ENCODE measurements at regions not wholly inside any gene's neighbourhood (a gene's known extent, or its start where the extent isn't known, plus 50 kb on each side); places are given as distances from the start of the nearest gene placed in this dataset.
"Not testable (repeated sequence)": the region's sequence is repeated elsewhere in the genome, so short reads cannot be mapped to it uniquely, and the experiment has no call there.

DNA sequence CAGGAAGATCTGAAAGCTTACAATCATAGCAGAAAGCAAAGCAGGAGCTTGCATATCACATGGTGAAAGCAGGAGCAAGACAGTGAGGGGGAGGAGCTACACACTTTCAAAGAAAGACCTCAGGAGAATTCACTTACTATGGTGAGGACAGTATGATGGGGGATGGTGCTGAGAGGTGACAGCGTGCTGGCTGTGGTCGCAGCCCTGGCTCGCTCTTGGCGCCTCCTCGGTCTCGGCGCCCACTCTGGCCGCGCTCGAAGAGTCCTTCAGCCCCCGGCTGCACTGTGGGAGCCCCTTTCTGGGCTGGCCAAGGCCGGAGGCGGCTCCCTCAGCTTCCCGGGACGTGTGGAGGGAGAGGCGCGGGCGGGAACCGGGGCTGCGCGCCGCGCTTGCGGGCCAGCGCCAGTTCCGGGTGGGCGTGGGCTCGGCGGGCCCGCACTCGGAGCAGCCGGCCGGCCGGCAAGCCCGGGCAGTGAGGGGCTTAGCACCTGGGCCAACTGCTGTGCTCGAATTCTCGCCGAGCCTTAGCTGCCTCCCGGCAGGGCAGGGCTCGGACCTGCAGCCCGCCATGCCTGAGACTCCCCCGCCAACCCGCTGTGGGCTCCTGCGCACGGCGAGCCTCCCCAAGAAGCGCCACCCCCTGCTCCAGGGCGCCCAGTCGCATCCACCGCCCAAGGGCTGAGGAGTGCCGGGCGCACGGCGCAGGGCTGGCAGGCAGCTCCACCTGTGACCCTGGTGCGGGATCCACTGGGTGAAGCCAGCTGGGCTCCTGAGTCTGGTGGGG lies 131.9 kb upstream of the SPATS2L start:
- DNase-seq (ENCODE audit: low read depth), result no peak

DNA sequence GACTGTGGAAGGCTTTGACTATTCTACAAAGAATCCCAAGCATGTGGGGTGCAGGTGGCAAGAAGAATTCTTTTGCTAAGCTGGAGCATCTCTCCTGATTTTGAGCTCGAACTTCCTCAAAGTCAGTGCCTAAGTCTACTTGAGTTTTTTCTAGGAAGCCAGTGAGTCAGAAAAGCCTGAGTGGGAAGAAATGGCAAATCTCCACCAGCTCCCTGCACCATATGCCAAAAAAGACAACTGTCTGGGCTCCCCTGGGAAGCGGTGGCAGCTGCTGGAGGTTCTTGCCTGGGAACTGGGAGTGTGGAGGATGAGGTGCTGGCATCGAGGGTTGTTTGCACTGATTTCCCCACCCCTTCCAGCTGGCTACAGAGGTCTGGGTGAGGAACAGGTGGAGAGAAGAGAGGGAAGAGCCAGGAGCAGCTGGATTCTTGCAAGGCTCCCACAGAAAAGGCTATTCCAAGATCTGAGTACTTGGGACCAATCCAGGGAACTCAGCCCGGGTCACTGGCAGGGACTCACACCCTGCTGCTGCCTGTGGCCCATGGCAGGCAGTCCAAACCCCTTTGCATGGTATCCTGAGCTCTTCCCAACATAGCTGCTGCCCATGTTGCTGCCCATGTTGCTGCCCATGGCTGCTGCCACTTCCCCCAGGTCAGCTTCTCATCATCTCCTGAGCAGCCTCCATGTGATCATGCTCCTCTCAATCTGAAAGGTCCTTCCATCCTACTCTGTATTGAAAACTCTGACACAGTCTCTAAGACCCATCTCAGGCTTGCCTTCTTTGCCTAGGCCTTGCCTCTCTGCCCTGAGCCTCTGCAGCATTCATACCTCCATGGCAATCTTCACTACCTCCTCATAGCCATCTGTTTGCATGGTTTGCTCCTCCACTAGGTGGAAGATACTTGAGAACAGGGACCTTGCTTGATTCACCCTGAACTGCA lies 128.3 kb upstream of the SPATS2L start:
- peak; percentile 78 for DNase-seq (ENCODE audit: low read depth)

DNA sequence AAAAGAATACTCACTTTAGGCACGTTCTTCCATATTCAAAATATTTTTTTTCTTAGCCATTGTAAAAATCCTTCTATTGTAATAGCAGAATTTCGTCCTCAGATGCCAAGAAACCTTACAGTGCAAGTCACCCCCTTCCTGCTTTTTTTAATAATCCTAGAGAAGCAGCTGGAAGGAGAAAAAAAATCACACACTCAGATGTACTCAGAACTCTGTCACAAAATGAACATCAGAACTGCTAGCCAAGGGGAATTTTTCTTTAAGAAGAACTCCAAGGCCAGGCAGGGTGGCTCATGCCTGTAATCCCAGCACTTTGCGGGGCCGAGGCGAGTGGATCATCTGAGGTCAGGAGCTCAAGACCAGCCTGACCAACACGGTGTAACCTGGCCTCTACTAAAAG lies 127.3 kb upstream of the SPATS2L start:
- no peak for DNase-seq (ENCODE audit: low read depth)

DNA sequence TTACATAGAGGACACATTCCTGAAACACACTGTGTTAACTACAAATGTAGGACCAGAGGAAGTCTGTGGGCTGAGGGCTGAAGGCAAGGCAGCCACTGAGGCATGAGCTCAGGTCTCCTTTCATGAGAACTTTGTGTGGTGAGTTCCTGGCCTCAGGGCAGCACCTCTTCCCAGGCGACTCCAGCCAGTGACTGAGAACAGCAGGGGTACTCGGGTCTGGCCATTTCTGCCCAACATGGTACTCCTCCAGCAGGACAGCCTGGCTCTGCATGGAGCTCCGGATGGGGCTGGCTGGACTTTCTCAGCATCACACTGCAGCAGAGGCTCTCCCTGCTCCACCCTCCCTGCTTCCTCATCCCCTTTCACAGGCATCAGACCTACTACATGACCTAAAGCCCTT lies 125.5 kb upstream of the SPATS2L start:
- DNase-seq (ENCODE audit: low read depth), result no peak

DNA sequence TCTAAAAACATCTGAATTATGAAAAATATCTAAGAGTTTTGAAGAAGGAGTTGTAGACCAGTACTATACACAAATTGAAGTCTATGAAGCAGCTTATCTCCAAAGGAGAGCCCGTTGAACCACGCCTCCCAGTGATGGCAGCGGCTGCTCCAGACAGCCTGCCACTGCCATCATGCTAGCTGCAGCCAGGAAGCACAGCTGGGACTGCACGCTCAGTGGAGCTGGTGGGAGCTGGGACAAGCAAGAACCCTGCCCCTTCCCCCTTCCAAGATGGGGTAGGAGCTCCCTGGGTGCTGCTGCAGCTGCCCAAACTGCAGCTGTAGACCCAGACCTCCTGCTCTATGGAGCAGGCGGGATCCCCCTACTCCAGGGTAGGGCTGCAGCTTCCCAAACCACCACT lies 124.7 kb upstream of the SPATS2L start:
- no peak for DNase-seq (ENCODE audit: low read depth)

DNA sequence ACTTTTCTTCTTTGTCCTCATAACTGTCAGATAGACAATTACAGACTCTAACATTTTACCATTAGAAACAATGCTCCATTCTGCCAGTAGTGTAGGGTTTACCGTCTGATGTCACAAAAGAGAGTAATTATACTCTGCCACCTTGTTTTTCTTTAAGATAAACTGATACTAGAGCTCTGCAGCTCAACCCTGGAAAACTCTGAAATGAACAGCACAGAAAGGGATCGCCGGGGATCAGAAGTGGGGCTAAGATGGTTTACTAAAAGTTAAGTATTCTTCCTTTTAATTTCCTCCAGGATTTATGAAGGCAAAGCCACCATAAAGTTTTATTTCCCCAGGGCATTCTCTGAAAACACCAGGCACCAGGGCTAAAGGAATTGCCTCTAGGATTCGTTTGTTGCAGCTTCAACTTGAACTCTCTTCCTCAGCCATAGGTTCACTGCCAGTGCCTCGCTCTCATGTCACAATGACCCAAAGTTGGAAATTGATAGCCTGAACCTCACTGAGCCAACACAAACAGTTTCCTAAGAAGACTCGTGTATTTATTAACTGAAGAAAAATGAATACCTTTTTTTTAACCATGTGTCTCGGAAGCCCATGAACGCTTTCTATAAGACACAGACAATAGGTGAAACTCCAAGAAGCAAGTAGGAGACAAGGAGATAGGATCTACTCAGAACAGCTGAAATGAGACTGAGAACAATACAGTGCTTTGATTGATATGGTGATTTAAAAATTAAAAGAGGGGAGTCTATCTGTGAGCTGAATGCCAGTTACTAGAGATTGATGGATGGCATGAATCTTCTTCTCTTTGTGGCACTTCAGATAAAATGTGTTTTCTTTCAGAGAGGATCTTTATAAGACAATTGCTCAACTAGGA lies 121.5 kb upstream of the SPATS2L start:
- no peak for DNase-seq (ENCODE audit: low read depth)

DNA sequence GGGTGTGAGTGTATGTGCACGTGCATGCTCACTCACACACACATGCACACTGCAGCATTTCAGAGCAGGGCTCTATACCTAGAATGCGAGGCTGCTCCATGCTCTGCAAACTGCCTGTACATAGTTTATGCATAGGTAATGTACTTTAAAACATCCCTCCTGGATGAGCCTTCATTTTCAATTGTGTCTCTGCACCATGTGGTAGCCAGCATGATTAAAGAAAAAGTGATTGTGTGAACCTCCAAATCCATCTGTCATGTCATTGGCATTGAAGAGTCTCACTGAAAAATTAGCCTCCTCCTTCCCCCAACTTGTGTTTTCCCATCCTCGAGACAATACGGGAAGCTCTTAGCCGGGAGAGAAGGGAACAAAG lies 120.9 kb upstream of the SPATS2L start:
- no peak for DNase-seq (ENCODE audit: low read depth)

DNA sequence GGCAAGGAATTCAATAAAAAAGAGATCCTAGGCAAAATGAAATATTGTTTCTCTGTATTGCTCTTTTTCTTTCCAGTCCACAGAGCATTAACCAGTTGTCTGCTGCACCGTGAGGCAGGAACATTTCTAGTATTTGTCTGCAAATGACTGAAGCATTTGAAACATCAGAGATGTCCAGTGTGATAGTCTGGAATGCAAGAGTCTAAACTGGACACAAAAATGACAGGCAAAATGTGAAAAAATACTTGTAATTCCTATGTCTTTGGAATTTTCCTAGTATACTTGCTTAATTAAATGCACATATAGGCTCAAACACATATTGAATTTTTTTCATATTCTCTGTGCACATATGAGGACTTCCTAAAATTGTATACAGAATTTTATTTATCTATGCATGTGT lies 120.5 kb upstream of the SPATS2L start:
- no peak for DNase-seq (ENCODE audit: low read depth)

DNA sequence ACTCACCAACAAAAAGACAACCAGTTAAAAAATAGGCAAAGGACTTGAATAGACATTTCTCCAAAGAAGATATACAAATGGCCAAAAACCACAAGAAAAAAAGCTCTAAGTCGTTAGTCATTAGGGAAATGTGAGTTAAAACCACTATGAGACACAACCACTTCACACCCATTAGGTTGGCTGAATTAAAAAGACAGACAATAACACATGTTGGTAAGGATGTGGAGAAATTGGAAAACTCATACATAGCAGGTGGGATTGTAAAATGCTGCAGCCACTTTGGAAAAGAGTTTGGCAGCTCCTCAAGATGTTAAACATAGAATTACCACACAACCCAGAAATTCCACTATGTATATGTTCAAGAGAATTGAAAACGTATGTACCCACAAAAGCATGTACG lies 117.6 kb upstream of the SPATS2L start:
- no peak for DNase-seq (ENCODE audit: low read depth)

DNA sequence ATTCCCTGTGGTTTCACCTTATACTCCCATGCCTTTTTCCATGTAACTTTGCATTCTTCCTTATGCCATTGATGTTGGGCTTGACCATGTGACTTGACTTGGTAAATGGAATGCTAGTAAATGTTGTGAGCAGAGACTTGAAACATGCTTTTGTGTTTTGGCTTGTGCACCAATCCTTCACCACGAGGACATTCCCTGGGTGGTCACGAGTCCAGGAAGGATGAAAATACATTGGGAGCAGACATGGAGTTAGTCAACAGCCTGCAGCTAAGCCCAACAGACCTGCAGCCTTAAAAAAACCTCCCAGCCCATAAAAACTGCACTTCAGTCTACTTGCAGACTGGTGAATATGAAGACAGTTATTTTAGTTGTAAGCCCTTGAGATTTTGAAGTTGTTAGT lies 116.5 kb upstream of the SPATS2L start:
- no peak for DNase-seq (ENCODE audit: low read depth)

DNA sequence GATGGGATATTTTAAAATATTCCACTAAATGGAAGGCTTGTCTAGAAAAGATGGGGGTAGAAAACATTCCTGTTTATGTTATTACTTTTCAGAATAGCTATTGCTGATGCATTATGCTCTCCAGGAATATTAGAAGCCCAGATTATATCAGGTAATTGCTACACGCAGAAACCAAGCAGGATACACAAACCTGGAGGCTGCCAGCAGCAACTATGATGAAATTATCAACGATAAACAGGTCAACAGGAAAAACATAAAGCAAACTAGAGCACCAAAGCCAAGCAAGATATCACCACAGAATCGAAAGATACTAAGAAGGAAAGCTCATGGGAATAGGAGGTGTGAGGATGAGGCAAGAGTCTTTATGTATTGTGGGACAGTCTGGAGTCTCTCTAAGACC lies 113.2 kb upstream of the SPATS2L start:
- no peak for DNase-seq (ENCODE audit: low read depth)

DNA sequence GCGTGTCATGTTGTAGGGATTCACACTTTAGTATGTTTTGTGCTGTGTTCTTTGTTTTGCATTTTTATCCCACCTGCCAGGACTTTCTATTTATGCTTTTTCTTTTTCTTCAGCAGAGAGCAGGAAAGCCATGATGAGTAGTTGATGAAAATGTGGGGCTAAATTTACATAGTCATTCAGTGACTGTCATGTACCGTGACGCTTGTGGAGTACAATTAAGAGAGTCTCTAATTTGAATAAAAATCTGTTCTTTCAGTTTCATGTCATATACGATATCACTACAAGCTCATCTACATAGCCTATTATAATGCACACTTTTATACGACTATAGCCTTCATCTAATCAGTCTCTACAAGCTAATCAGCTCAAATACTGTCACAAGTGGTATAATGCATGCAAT lies 112.7 kb upstream of the SPATS2L start:
- DNase-seq (ENCODE audit: low read depth), result no peak

DNA sequence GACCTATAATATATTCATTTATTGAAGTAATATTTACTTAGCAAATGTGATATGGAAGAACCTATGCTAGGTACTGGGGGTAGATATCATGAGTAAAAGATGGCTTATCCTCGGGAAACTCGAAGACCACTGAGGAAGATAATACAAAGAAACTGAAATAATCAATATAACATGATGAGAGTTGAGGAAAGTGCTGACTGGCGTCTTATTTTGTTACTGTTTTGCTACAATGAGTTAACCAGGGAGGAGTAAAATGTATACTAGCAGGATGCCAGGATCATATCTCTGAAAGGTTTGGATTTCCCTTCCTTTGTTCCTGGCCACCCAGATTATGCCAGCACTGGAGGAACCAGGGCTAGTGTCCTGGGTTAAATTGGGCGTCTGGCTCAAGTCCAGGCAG lies 111.7 kb upstream of the SPATS2L start:
- no peak for DNase-seq (ENCODE audit: low read depth)

DNA sequence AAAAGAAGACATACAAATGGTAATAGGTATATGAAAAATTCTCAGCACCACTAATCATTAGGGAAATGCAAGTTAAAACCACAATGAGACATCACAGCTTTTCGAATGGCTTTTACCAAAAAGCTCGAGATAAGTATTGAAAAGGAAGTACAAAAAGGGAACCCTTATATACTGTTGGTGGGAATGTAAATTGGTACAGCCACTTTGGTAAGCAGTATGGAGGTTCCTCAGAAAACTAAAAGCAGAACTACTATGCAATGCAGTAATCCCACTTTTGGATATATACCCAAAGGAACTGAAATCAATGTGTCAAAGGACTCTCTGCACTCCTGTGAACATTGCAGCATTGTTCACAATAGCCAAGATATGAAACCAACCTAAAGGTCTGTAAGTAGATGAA lies 107.5 kb upstream of the SPATS2L start:
- no peak for DNase-seq (ENCODE audit: low read depth)

DNA sequence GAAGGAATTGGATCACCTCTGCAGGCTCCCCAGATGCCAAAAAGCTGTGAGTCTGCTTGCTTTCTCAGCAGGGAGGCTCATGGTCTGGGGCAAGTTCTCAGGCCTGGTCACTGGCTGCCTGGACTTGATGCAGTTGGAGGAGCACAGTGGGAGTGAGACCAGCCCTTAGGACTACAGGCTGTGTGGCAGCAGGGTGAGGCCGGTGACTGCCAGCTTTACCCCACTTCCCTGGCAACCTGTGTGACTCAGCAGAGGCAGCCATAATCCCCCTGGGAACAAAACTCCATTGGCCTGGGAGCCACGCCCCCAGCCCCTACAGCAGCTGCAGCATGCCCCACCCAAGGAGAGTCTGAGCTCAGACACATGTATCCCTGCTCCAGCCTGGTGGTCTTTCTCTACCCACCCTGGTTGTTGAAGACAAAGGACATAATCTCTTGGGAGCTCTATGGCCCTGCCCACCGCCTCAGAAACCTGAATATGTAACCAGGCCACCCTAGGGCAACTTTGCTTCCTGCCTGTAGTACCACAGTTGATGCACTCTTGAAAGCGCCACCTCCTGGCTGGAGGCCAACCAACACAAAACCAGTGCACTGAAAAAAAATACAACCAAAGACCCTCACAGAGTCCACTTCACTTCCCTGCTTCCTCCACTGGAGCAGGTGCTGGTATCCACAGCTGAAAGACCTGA lies 106.8 kb upstream of the SPATS2L start:
- no peak for DNase-seq (ENCODE audit: low read depth)

DNA sequence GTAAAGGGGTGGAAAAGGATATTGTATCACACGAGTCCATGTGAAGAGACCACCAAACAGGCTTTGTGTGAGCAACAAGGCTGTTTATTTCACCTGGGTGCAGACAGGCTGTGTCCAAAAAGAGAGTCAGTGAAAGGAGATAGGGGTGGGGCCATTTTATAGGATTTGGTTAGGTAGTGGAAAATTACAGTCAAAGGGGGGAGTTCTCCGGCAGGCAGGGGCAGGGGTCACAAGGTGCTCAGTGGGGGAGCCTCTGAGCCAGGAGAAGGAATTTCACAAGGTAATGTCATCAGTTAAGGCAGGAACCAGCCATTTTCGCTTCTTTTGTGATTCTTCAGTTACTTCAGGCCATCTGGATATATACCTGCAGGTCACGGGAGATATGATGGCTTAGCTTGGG lies 104.7 kb upstream of the SPATS2L start:
- not testable (repeated sequence) for DNase-seq (ENCODE audit: low read depth)

DNA sequence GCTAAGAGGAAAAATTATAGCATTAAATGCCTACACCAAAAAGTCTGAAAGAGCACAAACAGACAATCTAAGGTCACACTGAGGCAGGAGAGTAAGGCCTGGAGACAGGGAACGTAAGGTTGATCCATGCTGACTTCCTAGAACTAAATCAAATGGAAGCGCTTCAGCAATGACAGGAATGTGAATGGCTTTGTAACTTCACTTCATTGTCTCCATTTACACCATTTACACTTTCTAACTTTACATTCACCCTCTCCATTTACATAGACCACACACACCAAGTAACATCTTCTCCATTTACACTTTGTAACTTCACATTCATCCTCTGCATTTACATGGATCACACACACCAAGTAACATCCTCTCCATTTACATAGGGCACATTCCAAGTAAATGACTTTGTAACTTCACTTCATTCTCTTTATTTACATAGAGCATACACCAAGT lies 103.1 kb upstream of the SPATS2L start:
- DNase-seq (ENCODE audit: low read depth), result no peak

DNA sequence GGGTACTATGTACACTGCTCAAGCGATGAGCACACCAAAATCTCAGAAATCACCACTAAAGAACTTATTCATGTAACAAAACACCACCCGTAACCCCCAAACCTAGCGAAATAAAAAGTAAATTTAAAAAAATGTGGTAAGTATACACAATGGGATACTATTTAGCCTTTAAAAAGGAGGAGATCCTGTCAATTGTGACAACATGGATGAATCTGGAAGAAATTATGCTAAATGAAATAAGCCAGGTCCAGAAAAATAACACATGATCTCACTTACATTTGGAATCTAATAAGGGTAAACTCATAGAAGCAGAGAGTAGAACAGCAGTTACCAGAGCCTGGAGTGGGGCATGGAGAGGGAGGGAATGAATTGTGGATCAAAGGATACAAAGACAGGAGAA lies 98.5 kb upstream of the SPATS2L start:
- no peak for DNase-seq (ENCODE audit: low read depth)

DNA sequence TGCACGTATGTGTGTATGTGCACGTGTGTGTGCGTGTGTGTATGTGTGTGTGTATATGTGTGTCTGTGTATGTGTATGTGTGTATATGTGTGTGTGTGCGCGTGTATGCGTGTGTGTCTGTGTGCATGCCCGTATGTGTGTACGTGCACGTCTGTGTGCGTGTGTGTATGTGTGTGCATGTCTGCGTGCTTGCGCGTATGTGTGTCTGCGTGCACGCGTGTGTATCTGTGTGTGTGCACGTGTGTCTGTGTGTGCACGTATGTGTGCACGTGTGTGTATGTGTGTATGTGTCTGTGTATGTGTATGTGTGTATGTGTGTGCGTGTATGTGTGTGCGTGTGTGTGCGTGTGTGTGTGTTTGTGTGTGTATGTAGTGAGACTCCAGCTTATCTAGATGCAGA lies 97.5 kb upstream of the SPATS2L start:
- DNase-seq (ENCODE audit: low read depth), result no peak

DNA sequence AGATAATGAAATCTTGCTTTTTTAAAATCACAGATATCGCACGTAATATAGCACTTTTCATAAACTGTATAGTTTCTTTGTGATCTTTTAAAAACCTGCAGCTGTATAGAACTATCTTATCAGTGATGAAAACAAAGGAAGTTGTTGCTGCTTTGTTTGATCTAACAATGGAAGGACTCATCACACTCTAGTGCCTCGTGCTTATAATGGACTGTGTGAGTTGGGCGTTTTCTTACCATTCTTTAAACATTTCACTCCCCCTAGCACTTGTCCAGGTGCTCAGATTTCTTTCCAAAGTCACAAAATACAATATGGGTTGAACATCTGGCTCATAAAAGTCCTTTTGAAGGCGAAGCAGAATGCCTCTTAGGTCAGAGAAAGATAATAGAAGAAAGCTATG lies 94.8 kb upstream of the SPATS2L start:
- DNase-seq (ENCODE audit: low read depth), result no peak

DNA sequence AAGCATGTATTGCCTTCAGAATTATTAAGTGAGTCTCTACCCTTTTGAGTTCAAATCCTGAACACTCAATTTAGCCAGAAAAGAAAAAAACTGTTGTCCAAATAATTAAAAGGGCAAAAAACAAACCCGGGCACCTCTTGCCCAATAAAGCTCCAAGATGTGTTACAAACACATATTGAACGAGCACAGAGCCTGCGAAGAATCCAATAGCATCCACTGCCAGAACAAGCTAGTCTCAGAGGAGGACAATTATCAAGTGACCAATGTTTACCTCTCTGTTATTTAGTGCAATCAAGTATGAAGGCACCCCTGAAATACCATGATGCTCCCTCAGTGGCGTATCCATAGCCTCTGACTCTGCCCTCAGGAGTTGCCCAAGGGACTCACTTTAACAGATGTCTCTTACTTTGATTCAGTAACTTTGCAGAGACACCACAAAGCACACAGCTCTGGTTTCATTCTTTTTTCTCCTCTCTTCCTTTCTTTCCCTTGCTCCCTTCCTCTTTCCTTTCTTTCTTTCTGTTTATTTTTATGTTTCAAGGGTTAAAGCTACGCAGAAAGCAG lies 93.5 kb upstream of the SPATS2L start:
- DNase-seq (ENCODE audit: low read depth), result no peak
